Choroid plexus epithelial cell (primary cell): ENCODE measurements at regions not wholly inside any gene's neighbourhood (a gene's known extent, or its start where the extent isn't known, plus 50 kb on each side); places are given as distances from the start of the nearest gene placed in this dataset.
"Not testable (repeated sequence)": the region's sequence is repeated elsewhere in the genome, so short reads cannot be mapped to it uniquely, and the experiment has no call there.

Experiments used
- DNase-seq: peaks from one replicate; pipeline ENCODE4 v3.0.0-alpha.2; 2010; ENCODE audit warnings: low read depth
- H3K4me3 ChIP-seq: 2 replicates; pipeline ENCODE4 v1.5.1; 2011; ENCODE audit warnings: low read depth, mild to moderate bottlenecking, control low read depth, low read length, moderate library complexity
- TF ChIP-seq, protein P1 (sequence below): conservative IDR thresholded peaks from 2 replicates; pipeline ENCODE4 v1.5.1; 2011; ENCODE audit warnings: low read depth, mild to moderate bottlenecking, control low read depth, inconsistent platforms, low read length, moderate library complexity

DNA sequence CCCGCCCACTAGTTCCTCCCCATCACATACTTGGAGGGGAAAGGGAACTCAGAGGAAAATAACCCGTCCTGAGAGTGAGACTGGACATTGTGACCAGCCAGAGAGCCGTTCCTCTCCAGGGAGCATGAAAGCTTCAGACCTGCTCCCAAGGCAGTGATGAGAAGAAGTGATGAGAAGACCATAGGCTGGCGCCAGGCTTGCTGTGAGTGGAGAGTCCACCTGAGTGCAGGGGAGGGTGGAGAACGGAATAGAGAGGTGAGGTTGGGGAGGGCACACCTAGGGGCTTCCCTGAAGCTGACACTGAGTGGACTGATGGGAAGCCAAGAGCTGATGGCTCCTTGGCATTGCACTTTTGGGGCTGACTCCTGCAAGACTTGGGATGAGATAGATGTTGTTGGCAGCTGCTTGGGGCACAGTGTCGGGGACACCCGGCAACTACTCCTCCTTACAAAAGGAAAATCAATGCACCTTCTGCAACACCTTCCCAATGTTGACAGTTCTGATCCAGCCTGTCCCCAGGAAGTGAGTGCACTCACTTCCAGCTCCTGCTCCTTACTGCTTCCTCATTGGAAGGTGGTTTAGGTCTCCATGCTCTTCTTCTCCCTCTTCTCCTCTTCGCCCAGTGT is 79.4 kb downstream of the EMX2 start:
- H3K4me3 ChIP-seq: no peak overlapping the region
- TF ChIP-seq, protein P1, sequence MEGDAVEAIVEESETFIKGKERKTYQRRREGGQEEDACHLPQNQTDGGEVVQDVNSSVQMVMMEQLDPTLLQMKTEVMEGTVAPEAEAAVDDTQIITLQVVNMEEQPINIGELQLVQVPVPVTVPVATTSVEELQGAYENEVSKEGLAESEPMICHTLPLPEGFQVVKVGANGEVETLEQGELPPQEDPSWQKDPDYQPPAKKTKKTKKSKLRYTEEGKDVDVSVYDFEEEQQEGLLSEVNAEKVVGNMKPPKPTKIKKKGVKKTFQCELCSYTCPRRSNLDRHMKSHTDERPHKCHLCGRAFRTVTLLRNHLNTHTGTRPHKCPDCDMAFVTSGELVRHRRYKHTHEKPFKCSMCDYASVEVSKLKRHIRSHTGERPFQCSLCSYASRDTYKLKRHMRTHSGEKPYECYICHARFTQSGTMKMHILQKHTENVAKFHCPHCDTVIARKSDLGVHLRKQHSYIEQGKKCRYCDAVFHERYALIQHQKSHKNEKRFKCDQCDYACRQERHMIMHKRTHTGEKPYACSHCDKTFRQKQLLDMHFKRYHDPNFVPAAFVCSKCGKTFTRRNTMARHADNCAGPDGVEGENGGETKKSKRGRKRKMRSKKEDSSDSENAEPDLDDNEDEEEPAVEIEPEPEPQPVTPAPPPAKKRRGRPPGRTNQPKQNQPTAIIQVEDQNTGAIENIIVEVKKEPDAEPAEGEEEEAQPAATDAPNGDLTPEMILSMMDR: no peak
- DNase-seq: no peak

DNA sequence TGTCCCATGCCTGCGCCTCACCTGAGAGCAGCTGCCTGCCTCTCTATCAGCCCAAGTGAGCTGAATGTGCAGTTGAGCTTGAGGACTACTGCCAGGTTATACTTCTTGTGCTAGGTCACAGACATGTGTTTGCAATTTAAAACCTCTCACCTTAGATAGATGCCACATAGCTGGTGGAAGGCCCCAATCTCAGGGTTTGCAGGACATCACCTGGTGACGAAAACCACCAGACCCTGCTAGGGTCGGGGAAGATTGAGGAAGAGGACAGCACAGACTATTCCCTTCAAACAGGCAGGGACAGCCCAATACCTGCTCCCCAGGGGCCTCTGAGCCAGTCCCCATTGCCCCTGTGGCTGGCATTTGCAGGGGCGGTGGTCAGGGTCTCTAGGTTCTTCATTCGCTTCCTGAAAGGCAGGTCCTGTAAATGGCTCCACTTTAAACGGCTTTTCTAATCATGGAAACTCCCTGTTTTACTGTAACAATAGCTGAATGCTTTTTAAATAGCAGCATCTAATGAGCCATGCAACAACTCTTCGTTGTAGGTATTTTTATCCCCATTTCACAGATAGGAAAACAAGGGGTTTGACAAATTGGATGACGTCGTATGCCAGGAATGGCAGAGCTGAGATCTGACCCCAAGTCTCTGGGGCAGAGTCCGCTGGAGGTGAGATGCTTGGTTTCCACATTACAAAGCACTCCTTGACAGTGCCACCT is 80.1 kb downstream of the EMX2 start:
- no peak for DNase-seq
- H3K4me3 ChIP-seq: no peak overlapping the region
- TF ChIP-seq, protein P1: no peak

DNA sequence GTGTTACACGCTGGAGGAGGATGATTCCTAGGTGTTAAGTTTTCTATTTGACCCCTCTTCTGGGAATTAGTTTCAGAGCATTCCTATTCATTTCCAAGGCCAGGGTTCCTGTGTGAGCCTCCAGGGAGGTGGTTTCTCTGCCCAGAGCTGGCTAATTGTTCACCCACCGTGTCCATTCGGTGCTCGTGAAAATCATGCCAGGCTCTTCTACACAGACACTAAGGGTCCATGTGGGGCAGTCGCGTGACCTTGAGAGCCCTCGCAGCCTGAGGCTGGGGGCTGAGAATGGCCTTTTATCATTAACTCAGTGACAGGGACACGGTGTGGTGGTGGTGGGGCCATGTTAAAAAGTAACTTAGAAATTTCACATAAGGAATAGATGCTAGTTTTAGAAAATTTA is 83.7 kb downstream of the EMX2 start:
- no peak for DNase-seq
- TF ChIP-seq, protein P1: no peak
- H3K4me3 ChIP-seq: no peak overlapping the region

DNA sequence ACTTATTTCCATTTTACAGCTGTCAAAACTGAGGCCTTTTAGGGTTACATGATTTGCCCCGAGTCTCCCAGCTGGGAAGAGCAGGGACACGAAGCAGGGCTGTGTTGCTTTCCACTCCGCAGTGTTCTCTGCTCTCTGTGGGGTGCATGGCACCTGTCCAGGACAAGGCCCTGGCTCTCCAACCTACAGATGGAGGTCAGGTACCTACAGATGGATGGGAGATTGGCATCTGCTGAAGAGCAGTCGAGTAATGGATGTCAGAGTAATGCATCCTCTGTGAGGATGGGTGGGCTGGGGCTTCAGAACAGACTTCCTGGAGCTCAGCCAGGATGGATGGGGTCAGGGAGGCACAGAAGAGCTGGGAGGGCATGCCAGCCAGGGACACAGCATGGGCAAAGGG is 85.0 kb downstream of the EMX2 start:
- DNase-seq: no peak
- TF ChIP-seq, protein P1: no peak
- H3K4me3 ChIP-seq: no peak overlapping the region

DNA sequence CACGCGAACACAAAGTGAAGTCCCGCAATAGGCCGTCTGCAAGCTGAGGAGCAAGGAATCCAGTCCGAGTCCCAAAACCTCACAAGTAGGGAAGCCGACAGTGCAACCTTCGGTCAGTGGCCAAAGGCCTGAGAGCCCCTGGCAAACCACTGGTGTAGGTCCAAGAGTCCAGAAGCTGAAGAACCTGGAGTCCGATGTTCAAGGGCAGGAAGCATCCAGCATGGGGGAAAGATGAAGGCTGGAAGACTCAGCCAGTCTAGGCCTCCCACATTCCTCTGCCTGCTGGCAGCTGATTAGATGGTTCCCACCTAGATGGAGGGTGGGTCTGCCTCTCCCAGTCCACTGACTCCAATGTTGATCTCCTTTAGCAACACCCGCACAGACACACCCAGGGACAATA is 87.2 kb downstream of the EMX2 start:
- not testable (repeated sequence) for DNase-seq, H3K4me3 ChIP-seq

DNA sequence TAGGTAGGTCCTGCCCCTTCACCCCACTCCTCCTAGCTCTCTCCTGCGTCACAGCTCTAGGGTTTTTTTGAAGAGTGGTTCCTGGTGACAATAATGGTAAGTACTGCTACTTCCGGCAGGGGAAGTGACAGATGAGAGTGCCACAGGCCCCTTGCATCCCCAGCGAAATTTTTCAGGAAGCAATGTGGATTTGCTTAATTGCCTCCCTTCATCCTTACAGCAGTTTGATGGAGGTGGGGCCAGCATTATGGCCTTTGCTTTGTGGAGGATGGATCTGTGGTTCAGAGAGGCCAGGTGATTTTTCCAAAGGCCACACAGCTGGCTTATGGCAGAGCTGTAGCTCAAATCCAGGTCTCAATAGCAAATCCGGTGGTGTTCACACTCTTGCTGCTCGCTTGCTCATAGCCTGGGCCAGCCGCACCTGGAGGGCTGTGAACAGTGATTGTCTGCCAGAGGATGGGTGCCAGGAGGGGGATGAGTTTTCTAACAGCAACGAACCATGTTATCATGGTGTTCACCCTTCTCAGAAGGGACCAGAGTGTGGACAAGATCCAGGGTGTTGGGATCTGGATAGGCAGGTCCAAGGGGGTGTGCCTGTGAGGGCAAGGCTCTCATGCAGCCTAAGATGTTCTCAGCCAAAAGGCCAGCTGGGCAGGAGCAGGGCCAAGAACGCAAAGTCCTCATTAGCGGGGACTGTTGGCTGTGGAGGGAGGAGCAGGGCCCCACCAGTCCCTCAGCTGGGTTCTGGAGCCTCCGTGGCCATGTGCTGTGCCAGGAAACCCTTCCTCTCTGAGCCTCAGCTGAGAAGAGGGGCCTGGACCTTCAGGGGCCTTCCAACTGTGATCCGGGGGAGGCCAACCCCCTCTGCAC is 89.0 kb downstream of the EMX2 start:
- no peak overlapping the region for H3K4me3 ChIP-seq
- TF ChIP-seq, protein P1: no peak
- DNase-seq: no peak

DNA sequence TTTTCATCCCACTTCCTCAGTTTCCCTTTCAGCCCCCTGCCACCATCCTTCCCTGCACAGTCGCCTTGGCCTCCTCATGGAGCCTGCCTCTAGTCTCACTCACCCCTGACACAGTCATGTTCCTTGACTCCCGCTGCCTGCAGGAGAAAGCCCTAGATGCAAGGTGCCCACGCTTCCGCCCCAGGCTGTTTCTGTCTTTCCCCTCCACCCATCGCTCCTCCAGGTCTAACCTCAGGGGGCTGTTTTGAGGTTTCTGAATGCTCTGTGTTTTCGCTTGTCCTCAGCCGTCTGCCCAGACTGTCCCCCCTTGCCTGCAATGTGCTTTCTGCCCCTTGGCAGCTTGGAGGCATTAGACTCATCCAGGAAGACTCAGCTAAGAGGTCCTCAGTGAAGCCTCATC is 89.9 kb downstream of the EMX2 start:
- no peak for DNase-seq
- TF ChIP-seq, protein P1: no peak
- H3K4me3 ChIP-seq: no peak overlapping the region
